PC-3 (cell line): ENCODE measurements at regions not wholly inside any gene's neighbourhood (a gene's known extent, or its start where the extent isn't known, plus 50 kb on each side); places are given as distances from the start of the nearest gene placed in this dataset.
A peak's percentile ranks its signal among the peaks of the same experiment; 100 is the strongest.

Source experiments
- ATAC-seq: fragments of 200-7000 bp; cut with Tn5 transposase; 2 replicates; pipeline ENCODE4 v1.9.1; 2020; ENCODE audit warnings: mild to moderate bottlenecking, moderate library complexity
- BruUV-seq: library from RNA; stranded (reverse); fragments of 400-500 nt; replicated peaks from 2 replicates; lab custom pipeline; 2021; lab: Mats Ljungman, UMichigan
- CTCF ChIA-PET: fragments of 300-600 bp; sonication (Branson Sonifier 250); formaldehyde crosslinking; loops from one replicate; lab custom pipeline; 2022; ENCODE audit warnings: antibody characterized with exemption; lab: Charles Lee
- POLR2A ChIA-PET: fragments of 300-600 bp; sonication (Branson Sonifier 250); formaldehyde crosslinking; loops from one replicate; lab custom pipeline; 2022; ENCODE audit warnings: antibody characterized with exemption; ENCODE audit not compliant: unreplicated experiment; lab: Charles Lee
- DNase-seq: peaks from one replicate; pipeline ENCODE4 v3.0.0-alpha.2; 2015
- H2AFZ ChIP-seq: fragments of 300-600 bp; sonication (generic); 2 replicates; pipeline ENCODE4 v1.6.0; 2016; ENCODE audit warnings: antibody characterized with exemption, low read length
- H3F3A ChIP-seq: fragments of 300-600 bp; sonication (generic); one replicate; pipeline ENCODE4 v1.6.0; 2017; ENCODE audit warnings: antibody characterized with exemption, low read length, control low read depth, mild to moderate bottlenecking; ENCODE audit not compliant: unreplicated experiment
- H3K27ac ChIP-seq: fragments of 300-600 bp; sonication (generic); 2 replicates; pipeline ENCODE4 v1.5.1; 2016; ENCODE audit warnings: mild to moderate bottlenecking, low read length
- H3K27me3 ChIP-seq: fragments of 300-600 bp; sonication (generic); 2 replicates; pipeline ENCODE4 v1.6.1; 2016; ENCODE audit warnings: low read length, mixed read lengths
- H3K36me3 ChIP-seq: fragments of 300-600 bp; sonication (generic); 2 replicates; pipeline ENCODE4 v1.6.1; 2016; ENCODE audit warnings: low read depth, mixed run types, low read length, mixed read lengths
- H3K4me1 ChIP-seq: fragments of 300-600 bp; sonication (generic); 2 replicates; pipeline ENCODE4 v1.5.1; 2016; ENCODE audit warnings: low read length; ENCODE audit not compliant: insufficient read depth
- H3K4me2 ChIP-seq: fragments of 300-600 bp; sonication (generic); 2 replicates; pipeline ENCODE4 v1.6.0; 2016; ENCODE audit warnings: low read length
- H3K4me3 ChIP-seq: fragments of 300-600 bp; sonication (generic); 2 replicates; pipeline ENCODE4 v1.5.1; 2016; ENCODE audit warnings: mild to moderate bottlenecking, low read length, mixed read lengths
- H3K79me2 ChIP-seq: fragments of 300-600 bp; sonication (generic); 2 replicates; pipeline ENCODE4 v1.6.1; 2017; ENCODE audit warnings: low read length, mixed read lengths
- H3K9ac ChIP-seq: fragments of 300-600 bp; sonication (generic); 2 replicates; pipeline ENCODE4 v1.6.0; 2016; ENCODE audit warnings: mild to moderate bottlenecking, low read length
- H3K9me2 ChIP-seq: fragments of 300-600 bp; sonication (generic); replicated peaks from 2 replicates; pipeline ENCODE4 v1.6.1; 2016; ENCODE audit warnings: mixed run types, low read length, mixed read lengths
- H3K9me3 ChIP-seq: fragments of 300-600 bp; sonication (generic); 2 replicates; pipeline ENCODE4 v1.6.1; 2016; ENCODE audit warnings: low read length, mixed read lengths
- H4K20me1 ChIP-seq: fragments of 300-600 bp; sonication (generic); 2 replicates; pipeline ENCODE4 v1.6.1; 2016; ENCODE audit warnings: low read length, mixed read lengths
- CTCF ChIP-seq: fragments of 300-600 bp; sonication (generic); conservative IDR thresholded peaks from 2 replicates; pipeline ENCODE4 v1.5.1; 2017; ENCODE audit warnings: antibody characterized with exemption, low read depth, mild to moderate bottlenecking, low read length
- EZH2 ChIP-seq: fragments of 300-600 bp; sonication (generic); IDR thresholded peaks from one replicate; pipeline ENCODE4 v1.6.1; 2017; ENCODE audit warnings: antibody characterized with exemption, mild to moderate bottlenecking, low read length; ENCODE audit not compliant: unreplicated experiment
- EZH2phosphoT487 ChIP-seq: fragments of 300-600 bp; sonication (generic); IDR thresholded peaks from 2 replicates; pipeline ENCODE4 v1.6.1; 2018; ENCODE audit warnings: mild to moderate bottlenecking, antibody characterized with exemption, low read length, borderline replicate concordance
- intact Hi-C: fragments of 100-400 bp; cut with micrococcal nuclease; formaldehyde crosslinking; loops from 2 replicates; pipeline ENCODE4 v1.9.0; 2023

GRCh38 chr5:171518916-171519315 is 99.5 kb downstream of the FGF18 start:
- no peak overlapping the region for H2AFZ ChIP-seq
- no peaks in the 10 kb centered on the region for H4K20me1 ChIP-seq
- no peak overlapping the region for H3K4me3 ChIP-seq
- H3K9me3 ChIP-seq = no peaks in the 10 kb centered on the region
- ATAC-seq = no peak
- peaks cover 27% of the 10 kb centered on the region for H3K4me1 ChIP-seq
- H3K9me2 ChIP-seq = no peaks in the 10 kb centered on the region
- DNase-seq = no peak
- H3K9ac ChIP-seq = no peak overlapping the region
- no peak overlapping the region for H3K27ac ChIP-seq
- H3K36me3 ChIP-seq = no peaks in the 10 kb centered on the region
- no peaks in the 10 kb centered on the region for H3K27me3 ChIP-seq
- POLR2A ChIA-PET = no interaction called here
- CTCF ChIA-PET = no interaction called here
- TF ChIP-seq EZH2 = no peak
- TF ChIP-seq EZH2phosphoT487 = no peak
- no peak for TF ChIP-seq CTCF
- H3F3A ChIP-seq = no peaks in the 10 kb centered on the region
- H3K4me2 ChIP-seq = no peak overlapping the region
- H3K79me2 ChIP-seq = no peaks in the 10 kb centered on the region
- intact Hi-C loops = no loop called here
- no TSS peak for BruUV-seq

GRCh38 chr5:171520300-171521174 is 101.1 kb downstream of the FGF18 start:
- peak; percentile 52 for DNase-seq
- no peaks in the 10 kb centered on the region for H3K9me3 ChIP-seq

More at GRCh38 chr5:171520300-171521174, 101.1 kb downstream of the FGF18 start:
- intact Hi-C loops = loop anchor here (2.0 kb wide), 1 partner anchor 26 kb away; no protein-coding TSS in a partner anchor
- H3K36me3 ChIP-seq = no peaks in the 10 kb centered on the region
- H3K9ac ChIP-seq = peak overlapping the region; percentile 8; the same call in 1 of the 2 replicates
- peaks cover 27% of the 10 kb centered on the region for H3K4me1 ChIP-seq
- POLR2A ChIA-PET = no interaction called here
- peak overlapping the region; percentile 36 for H2AFZ ChIP-seq
- peak overlapping the region; percentile 69 for H3K27ac ChIP-seq
- no peaks in the 10 kb centered on the region for H3K27me3 ChIP-seq
- CTCF ChIA-PET = interaction anchor here (0.6 kb wide), 1 partner anchor 26 kb away, joined by 3 read pairs; no protein-coding TSS in a partner anchor
- no TSS peak for BruUV-seq
- H3K4me3 ChIP-seq = no peak overlapping the region
- H3K79me2 ChIP-seq = no peaks in the 10 kb centered on the region
- peak overlapping the region; percentile 40 for H3K4me2 ChIP-seq
- peak; percentile 53 for ATAC-seq
- no peaks in the 10 kb centered on the region for H4K20me1 ChIP-seq
- H3F3A ChIP-seq = no peaks in the 10 kb centered on the region
- TF ChIP-seq CTCF = no peak
- TF ChIP-seq EZH2phosphoT487 = no peak
- H3K9me2 ChIP-seq = no peaks in the 10 kb centered on the region
